Glutamatergic neuron (in vitro differentiated cells): ENCODE measurements at regions not wholly inside any gene's neighbourhood (a gene's known extent, or its start where the extent isn't known, plus 50 kb on each side); places are given as distances from the start of the nearest gene placed in this dataset.

Experiments
- DNase-seq: peaks from one replicate; pipeline ENCODE4 v3.0.0; 2022
- H3K27ac Mint-ChIP-seq: one replicate; pipeline ENCODE4 v1.8.0; 2020; ENCODE audit warnings: mild to moderate bottlenecking, mixed read lengths, inconsistent platforms; ENCODE audit not compliant: unreplicated experiment
- H3K27me3 Mint-ChIP-seq: one replicate; pipeline ENCODE4 v1.8.0; 2020; ENCODE audit warnings: mild to moderate bottlenecking, moderate library complexity, mixed read lengths, inconsistent platforms; ENCODE audit not compliant: unreplicated experiment
- H3K36me3 Mint-ChIP-seq: one replicate; pipeline ENCODE4 v1.8.0; 2020; ENCODE audit warnings: mild to moderate bottlenecking, mixed read lengths, inconsistent platforms; ENCODE audit not compliant: unreplicated experiment
- H3K4me1 Mint-ChIP-seq: one replicate; pipeline ENCODE4 v1.8.0; 2020; ENCODE audit warnings: mild to moderate bottlenecking, low read depth, mixed read lengths, inconsistent platforms; ENCODE audit not compliant: unreplicated experiment
- H3K4me3 Mint-ChIP-seq: one replicate; pipeline ENCODE4 v1.8.0; 2020; ENCODE audit warnings: mild to moderate bottlenecking, mixed read lengths, inconsistent platforms; ENCODE audit not compliant: unreplicated experiment
- H3K9me3 Mint-ChIP-seq: one replicate; pipeline ENCODE4 v1.8.0; 2020; ENCODE audit warnings: mild to moderate bottlenecking, moderate library complexity, mixed read lengths, inconsistent platforms; ENCODE audit not compliant: unreplicated experiment
- TF ChIP-seq, protein P1 (sequence below): fragments of 200-600 bp; sonication (generic); IDR thresholded peaks from one replicate; pipeline ENCODE4 v1.5.0; 2021; ENCODE audit not compliant: partially characterized antibody, unreplicated experiment

GRCh38 chr2:185899366-185899765 lies 160.8 kb downstream of the FSIP2 start:
- no peaks in the 10 kb centered on the region for H3K27me3 Mint-ChIP-seq
- H3K4me3 Mint-ChIP-seq: no peak overlapping the region
- no peaks in the 10 kb centered on the region for H3K4me1 Mint-ChIP-seq
- no peaks in the 10 kb centered on the region for H3K36me3 Mint-ChIP-seq
- no peak overlapping the region for H3K27ac Mint-ChIP-seq
- TF ChIP-seq, protein P1, sequence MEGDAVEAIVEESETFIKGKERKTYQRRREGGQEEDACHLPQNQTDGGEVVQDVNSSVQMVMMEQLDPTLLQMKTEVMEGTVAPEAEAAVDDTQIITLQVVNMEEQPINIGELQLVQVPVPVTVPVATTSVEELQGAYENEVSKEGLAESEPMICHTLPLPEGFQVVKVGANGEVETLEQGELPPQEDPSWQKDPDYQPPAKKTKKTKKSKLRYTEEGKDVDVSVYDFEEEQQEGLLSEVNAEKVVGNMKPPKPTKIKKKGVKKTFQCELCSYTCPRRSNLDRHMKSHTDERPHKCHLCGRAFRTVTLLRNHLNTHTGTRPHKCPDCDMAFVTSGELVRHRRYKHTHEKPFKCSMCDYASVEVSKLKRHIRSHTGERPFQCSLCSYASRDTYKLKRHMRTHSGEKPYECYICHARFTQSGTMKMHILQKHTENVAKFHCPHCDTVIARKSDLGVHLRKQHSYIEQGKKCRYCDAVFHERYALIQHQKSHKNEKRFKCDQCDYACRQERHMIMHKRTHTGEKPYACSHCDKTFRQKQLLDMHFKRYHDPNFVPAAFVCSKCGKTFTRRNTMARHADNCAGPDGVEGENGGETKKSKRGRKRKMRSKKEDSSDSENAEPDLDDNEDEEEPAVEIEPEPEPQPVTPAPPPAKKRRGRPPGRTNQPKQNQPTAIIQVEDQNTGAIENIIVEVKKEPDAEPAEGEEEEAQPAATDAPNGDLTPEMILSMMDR: no peak
- DNase-seq: no peak
- H3K9me3 Mint-ChIP-seq: peaks cover 1% of the 10 kb centered on the region

- DNase-seq: no peak
- no peaks in the 10 kb centered on the region for H3K4me1 Mint-ChIP-seq
- no peaks in the 10 kb centered on the region for H3K9me3 Mint-ChIP-seq
- no peak overlapping the region for H3K27ac Mint-ChIP-seq
- TF ChIP-seq, protein P1: no peak
- H3K4me3 Mint-ChIP-seq: no peak overlapping the region
- no peaks in the 10 kb centered on the region for H3K27me3 Mint-ChIP-seq
- H3K36me3 Mint-ChIP-seq: no peaks in the 10 kb centered on the region
Measured at GRCh38 chr2:185919155-185919554, 180.6 kb downstream of the FSIP2 start.

- no peak overlapping the region for H3K27ac Mint-ChIP-seq
- no peaks in the 10 kb centered on the region for H3K36me3 Mint-ChIP-seq
- H3K9me3 Mint-ChIP-seq: no peaks in the 10 kb centered on the region
- DNase-seq: no peak
- no peak overlapping the region for H3K4me3 Mint-ChIP-seq
- no peaks in the 10 kb centered on the region for H3K27me3 Mint-ChIP-seq
- TF ChIP-seq, protein P1: no peak
- no peaks in the 10 kb centered on the region for H3K4me1 Mint-ChIP-seq
Measured at GRCh38 chr2:185921048-185921756, 182.6 kb downstream of the FSIP2 start.

- Mint-ChIP-seq H3K9me3 (no peaks in the 10 kb centered on the region), H3K4me1 (no peaks in the 10 kb centered on the region), H3K36me3 (no peaks in the 10 kb centered on the region), H3K27me3 (no peaks in the 10 kb centered on the region), H3K27ac (no peak overlapping the region), H3K4me3 (no peak overlapping the region)
- TF ChIP-seq, protein P1: no peak
- DNase-seq: no peak
Measured at GRCh38 chr2:185934232-185934631, 195.6 kb downstream of the FSIP2 start.

DNA sequence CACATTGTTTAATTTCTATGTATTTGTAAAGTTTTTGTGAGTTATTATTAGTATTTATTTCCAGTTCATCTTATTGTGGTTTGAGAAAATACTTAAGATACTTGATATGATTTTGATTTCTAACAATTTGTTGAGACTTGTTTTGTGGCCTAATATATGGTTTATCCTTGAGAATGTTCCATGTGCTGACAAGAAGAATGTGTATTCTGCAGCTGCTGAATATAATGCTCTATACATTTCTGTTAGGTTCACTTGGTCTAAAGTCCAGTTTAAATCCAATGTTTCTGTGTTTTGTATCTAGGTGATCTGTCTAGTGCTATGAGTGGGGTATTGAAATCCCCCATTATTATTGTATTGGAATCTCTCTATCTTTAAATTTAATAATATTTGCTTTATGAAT lies 201.3 kb downstream of the FSIP2 start:
- Mint-ChIP-seq H3K9me3 (peaks cover 3% of the 10 kb centered on the region), H3K4me1 (no peaks in the 10 kb centered on the region), H3K36me3 (no peaks in the 10 kb centered on the region), H3K27ac (no peak overlapping the region), H3K27me3 (no peaks in the 10 kb centered on the region), H3K4me3 (no peak overlapping the region)
- DNase-seq: no peak
- TF ChIP-seq, protein P1: no peak
